ENCODE measurements at regions not wholly inside any gene's neighbourhood (a gene's known extent, or its start where the extent isn't known, plus 50 kb on each side); places are given as distances from the start of the nearest gene placed in this dataset.
"Not testable (repeated sequence)": the region's sequence is repeated elsewhere in the genome, so short reads cannot be mapped to it uniquely, and the experiment has no call there.

GRCh38 chr1:30562559-30562958 lies 160.8 kb downstream of the MATN1 start:
- no peak for DNase-seq

GRCh38 chr1:30551603-30552002 lies 171.8 kb downstream of the MATN1 start:
- no peak for DNase-seq

GRCh38 chr1:30550365-30551220 lies 172.8 kb downstream of the MATN1 start:
- DNase-seq, result no peak

GRCh38 chr1:30549872-30550271 lies 173.5 kb downstream of the MATN1 start:
- not testable (repeated sequence) for DNase-seq

- DNase-seq, result no peak
These were observed 175.1 kb downstream of the MATN1 start for GRCh38 chr1:30548294-30548693.

- DNase-seq, result not testable (repeated sequence)
These were observed 176.1 kb downstream of the MATN1 start for GRCh38 chr1:30547326-30547725.

- no peak for DNase-seq
These were observed 178.0 kb downstream of the MATN1 start for GRCh38 chr1:30545365-30545764.

- DNase-seq, result no peak
These were observed 181.5 kb downstream of the MATN1 start for GRCh38 chr1:30541721-30542485.

- no peak for DNase-seq
These were observed 182.7 kb downstream of the MATN1 start for GRCh38 chr1:30540611-30541192.

- DNase-seq, result no peak
These were observed 183.5 kb downstream of the MATN1 start for GRCh38 chr1:30539884-30540283.

- DNase-seq, result no peak
These were observed 184.2 kb downstream of the MATN1 start for GRCh38 chr1:30538993-30539867.

GRCh38 chr1:30538226-30538992 lies 185.0 kb downstream of the MATN1 start:
- no peak for DNase-seq

GRCh38 chr1:30537279-30537678 lies 186.1 kb downstream of the MATN1 start:
- no peak for DNase-seq

GRCh38 chr1:30536530-30536929 lies 186.9 kb downstream of the MATN1 start:
- no peak for DNase-seq

- DNase-seq, result no peak
These were observed 187.6 kb downstream of the MATN1 start for GRCh38 chr1:30535595-30536325.

GRCh38 chr1:30534551-30534940 lies 188.8 kb downstream of the MATN1 start:
- DNase-seq, result no peak

- no peak for DNase-seq
These were observed 189.4 kb downstream of the MATN1 start for GRCh38 chr1:30533796-30534550.

GRCh38 chr1:30533141-30533540 lies 190.2 kb downstream of the MATN1 start:
- DNase-seq, result no peak

GRCh38 chr1:30532621-30533020 lies 190.8 kb downstream of the MATN1 start:
- no peak for DNase-seq

- no peak for DNase-seq
These were observed 195.8 kb downstream of the MATN1 start for GRCh38 chr1:30527511-30528140.
